ENCODE measurements at regions not wholly inside any gene's neighbourhood (a gene's known extent, or its start where the extent isn't known, plus 50 kb on each side); places are given as distances from the start of the nearest gene placed in this dataset.
"Not testable (repeated sequence)": the region's sequence is repeated elsewhere in the genome, so short reads cannot be mapped to it uniquely, and the experiment has no call there.

DNA sequence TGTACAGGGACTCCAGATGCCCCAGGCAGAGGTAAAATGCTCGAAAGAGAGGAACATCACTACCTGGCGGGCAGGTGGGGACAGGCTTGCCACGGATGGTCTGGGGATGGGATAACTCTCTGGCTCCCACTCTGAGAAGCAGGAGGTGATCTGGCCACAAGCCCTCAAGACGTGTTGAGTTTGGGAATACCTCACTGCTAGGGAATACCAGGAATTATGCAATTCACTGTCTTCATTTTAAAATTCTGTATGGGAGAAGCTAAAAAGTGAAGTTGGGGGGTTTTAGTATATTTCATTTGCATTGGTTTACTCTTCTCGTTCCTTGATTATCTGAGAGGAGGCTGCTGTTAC is 510.4 kb downstream of the CCDC171 start:
- H3K4me1 ChIP-seq: no peaks in the 10 kb centered on the region
- no peak for DNase-seq
- intact Hi-C loops (cut with DNase I): no loop called here
- no peaks in the 10 kb centered on the region for H3K9me3 ChIP-seq
- 36 to 45% methylated on average over 5 of the region's 5 CpGs for WGBS, 2 donors
- H3K27ac ChIP-seq: no peak overlapping the region
- H3K36me3 ChIP-seq: no peaks in the 10 kb centered on the region
- no peaks in the 10 kb centered on the region for H3K27me3 ChIP-seq
- no peak for TF ChIP-seq POLR2A (IDR thresholded peaks at IDR 0.05)
- TF ChIP-seq, protein P1, sequence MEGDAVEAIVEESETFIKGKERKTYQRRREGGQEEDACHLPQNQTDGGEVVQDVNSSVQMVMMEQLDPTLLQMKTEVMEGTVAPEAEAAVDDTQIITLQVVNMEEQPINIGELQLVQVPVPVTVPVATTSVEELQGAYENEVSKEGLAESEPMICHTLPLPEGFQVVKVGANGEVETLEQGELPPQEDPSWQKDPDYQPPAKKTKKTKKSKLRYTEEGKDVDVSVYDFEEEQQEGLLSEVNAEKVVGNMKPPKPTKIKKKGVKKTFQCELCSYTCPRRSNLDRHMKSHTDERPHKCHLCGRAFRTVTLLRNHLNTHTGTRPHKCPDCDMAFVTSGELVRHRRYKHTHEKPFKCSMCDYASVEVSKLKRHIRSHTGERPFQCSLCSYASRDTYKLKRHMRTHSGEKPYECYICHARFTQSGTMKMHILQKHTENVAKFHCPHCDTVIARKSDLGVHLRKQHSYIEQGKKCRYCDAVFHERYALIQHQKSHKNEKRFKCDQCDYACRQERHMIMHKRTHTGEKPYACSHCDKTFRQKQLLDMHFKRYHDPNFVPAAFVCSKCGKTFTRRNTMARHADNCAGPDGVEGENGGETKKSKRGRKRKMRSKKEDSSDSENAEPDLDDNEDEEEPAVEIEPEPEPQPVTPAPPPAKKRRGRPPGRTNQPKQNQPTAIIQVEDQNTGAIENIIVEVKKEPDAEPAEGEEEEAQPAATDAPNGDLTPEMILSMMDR (IDR thresholded peaks at IDR 0.05): no peak
- H3K4me3 ChIP-seq: no peak overlapping the region

DNA sequence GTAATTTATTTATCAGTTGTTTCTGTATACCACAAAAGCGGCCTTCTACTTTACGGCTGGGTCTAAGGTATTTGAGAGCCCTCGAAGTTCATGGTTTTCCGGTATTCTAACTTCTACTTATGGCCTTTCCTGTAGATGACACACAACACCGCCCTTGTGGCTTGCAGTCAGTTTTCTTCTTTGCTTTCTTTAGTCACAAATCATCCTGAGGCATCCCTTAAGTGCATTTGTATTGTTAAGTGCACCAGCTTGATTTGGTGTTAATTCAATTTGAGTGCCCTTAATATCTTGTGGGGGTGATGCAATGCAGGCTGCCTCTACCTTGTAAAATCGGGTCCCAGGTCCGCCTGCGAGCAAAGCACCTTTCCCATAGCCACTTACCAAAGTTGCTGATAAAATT is 511.9 kb downstream of the CCDC171 start:
- TF ChIP-seq POLR2A (IDR thresholded peaks at IDR 0.05): no peak
- TF ChIP-seq, protein P1 (IDR thresholded peaks at IDR 0.05): no peak
- no peak overlapping the region for H3K27ac ChIP-seq
- no peaks in the 10 kb centered on the region for H3K27me3 ChIP-seq
- intact Hi-C loops (cut with DNase I): no loop called here
- WGBS, 2 donors: 91 to 95% methylated on average over 8 of the region's 8 CpGs
- H3K9me3 ChIP-seq: no peaks in the 10 kb centered on the region
- H3K4me3 ChIP-seq: no peak overlapping the region
- DNase-seq: no peak
- no peaks in the 10 kb centered on the region for H3K4me1 ChIP-seq
- no peaks in the 10 kb centered on the region for H3K36me3 ChIP-seq

DNA sequence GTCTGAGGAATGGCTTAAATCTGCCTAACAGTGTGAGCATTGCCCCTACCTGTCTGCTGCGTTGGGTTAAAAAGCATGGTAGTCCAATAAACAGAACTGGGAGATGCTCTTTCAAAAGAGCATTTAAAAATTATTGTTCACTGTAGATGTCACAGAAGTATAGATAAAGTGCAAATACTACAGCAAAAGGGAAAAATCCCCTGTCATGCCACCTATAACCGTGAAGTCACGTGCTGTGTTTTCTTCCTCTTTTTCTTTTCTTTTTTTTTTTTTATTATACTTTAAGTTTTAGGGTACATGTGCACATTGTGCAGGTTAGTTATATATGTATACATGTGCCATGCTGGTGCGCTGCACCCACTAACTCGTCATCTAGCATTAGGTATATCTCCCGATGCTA is 513.4 kb downstream of the CCDC171 start:
- H3K27ac ChIP-seq; intact Hi-C loops (cut with DNase I); H3K27me3 ChIP-seq; H3K4me3 ChIP-seq; DNase-seq; H3K9me3 ChIP-seq; H3K36me3 ChIP-seq; H3K4me1 ChIP-seq: not testable (repeated sequence)
- WGBS, 2 donors: 86% methylated on average over 4 to 5 of the region's 6 CpGs

DNA sequence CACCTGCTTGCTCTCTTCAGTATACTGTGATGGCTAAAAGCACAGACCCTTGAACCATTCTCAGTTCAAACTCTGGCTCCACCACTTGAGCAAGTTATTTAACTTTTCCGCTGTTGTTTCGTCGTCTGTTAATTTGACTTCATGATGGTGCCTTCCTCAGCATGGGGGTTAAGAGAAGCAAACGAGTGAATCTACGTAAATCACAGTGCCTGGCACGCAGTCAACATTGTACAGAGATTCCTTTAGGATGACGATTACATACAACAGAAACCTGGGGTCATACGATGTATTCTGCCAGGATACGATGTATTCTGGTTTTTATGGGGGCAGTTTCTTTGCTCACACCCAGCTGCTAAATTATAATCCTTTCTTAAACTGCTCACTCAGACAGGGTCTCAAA is 515.6 kb downstream of the CCDC171 start:
- WGBS, 2 donors: 82 to 90% methylated on average over 7 to 9 of the region's 9 CpGs
- H3K27me3 ChIP-seq: no peaks in the 10 kb centered on the region
- intact Hi-C loops (cut with DNase I): no loop called here
- no peak overlapping the region for H3K4me3 ChIP-seq
- no peak for DNase-seq
- no peaks in the 10 kb centered on the region for H3K9me3 ChIP-seq
- TF ChIP-seq, protein P1 (IDR thresholded peaks at IDR 0.05): no peak
- no peak for TF ChIP-seq POLR2A (IDR thresholded peaks at IDR 0.05)
- no peaks in the 10 kb centered on the region for H3K36me3 ChIP-seq
- H3K27ac ChIP-seq: no peak overlapping the region
- no peaks in the 10 kb centered on the region for H3K4me1 ChIP-seq

DNA sequence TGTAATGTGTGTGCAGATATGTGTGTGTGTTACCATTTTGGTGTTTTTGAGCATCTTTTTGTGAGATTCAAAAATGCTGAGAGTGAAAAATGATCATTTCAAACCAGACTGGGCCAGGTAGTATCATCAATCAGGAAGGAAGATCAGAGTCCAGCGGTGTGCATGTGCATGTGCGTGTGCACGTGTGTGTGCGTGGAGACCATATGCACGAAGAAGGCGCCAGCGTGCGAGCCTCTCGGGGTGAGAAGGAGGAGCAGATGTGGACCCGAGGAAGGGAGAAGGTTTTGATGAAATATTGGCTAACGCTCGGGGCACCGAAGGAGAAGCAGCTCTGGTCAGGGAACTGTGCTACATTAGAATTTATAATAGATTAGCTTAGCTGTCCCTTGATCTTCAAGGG is 516.4 kb downstream of the CCDC171 start:
- Histone ChIP-seq H3K36me3 (no peaks in the 10 kb centered on the region), H3K4me1 (no peaks in the 10 kb centered on the region), H3K27me3 (no peaks in the 10 kb centered on the region), H3K4me3 (no peak overlapping the region), H3K27ac (no peak overlapping the region), H3K9me3 (no peaks in the 10 kb centered on the region)
- 89 to 91% methylated on average over 13 of the region's 13 CpGs for WGBS, 2 donors
- TF ChIP-seq, protein P1 (IDR thresholded peaks at IDR 0.05): no peak
- TF ChIP-seq POLR2A (IDR thresholded peaks at IDR 0.05): no peak
- intact Hi-C loops (cut with DNase I): no loop called here
- DNase-seq: no peak

DNA sequence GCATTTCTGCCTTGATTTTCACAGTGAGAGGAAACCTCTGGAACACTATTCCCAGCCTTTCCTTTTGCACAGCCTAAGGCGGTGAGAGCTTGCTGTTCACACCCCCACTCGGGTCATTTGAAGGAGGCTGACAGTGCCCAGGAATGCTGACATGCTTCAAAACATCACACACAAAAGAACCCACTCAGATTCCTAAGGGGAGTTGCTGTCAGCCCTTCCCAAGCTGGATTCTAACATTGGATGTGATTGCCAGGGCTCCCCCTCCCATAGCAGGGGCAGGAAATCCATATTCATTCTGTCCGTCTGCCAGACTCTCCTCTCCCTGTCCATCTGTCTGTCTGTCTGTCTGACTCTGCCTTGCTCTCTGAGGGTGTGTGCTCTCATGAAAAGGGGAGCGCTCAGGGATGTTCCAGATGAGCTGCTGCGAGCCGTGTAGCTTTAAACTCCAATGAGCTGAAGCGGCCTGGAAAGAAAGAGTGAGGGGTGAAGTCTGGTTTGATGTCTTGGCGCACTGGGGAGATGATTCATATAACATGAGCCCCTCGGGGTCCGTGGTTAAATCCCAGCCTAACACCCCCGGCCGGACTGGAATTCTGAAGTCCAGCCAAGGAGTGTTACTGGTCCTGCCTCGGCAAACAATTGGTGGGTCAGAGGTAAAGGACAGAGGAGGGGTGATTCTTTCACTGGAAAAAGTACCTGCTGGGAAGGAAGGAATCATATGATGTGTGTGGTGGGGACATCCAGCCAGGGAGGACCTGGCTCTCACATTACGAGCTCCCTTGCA is 517.0 kb downstream of the CCDC171 start:
- intact Hi-C loops (cut with DNase I): no loop called here
- DNase-seq: no peak
- H3K4me3 ChIP-seq: no peak overlapping the region
- H3K27ac ChIP-seq: no peak overlapping the region
- H3K27me3 ChIP-seq: no peaks in the 10 kb centered on the region
- no peaks in the 10 kb centered on the region for H3K36me3 ChIP-seq
- H3K4me1 ChIP-seq: no peaks in the 10 kb centered on the region
- TF ChIP-seq POLR2A (IDR thresholded peaks at IDR 0.05): no peak
- TF ChIP-seq, protein P1 (IDR thresholded peaks at IDR 0.05): no peak
- 39 to 55% methylated on average over 9 to 11 of the region's 14 CpGs for WGBS, 2 donors
- no peaks in the 10 kb centered on the region for H3K9me3 ChIP-seq

Data from esophagus squamous epithelium (tissue), 5 donors.